Keratinocyte (primary cell): ENCODE measurements at regions not wholly inside any gene's neighbourhood (a gene's known extent, or its start where the extent isn't known, plus 50 kb on each side); places are given as distances from the start of the nearest gene placed in this dataset.

Experiments
- DNase-seq: peaks from one replicate; pipeline ENCODE4 v3.0.0-alpha.2; 2011; ENCODE audit warnings: low read depth, missing footprints, low spot score
- FAIRE-seq: peaks from 2 replicates; lab custom pipeline; 2011; peaks lifted over from hg19 to GRCh38; lab: Jason Lieb, UNC
- H2AFZ ChIP-seq: 2 replicates; pipeline ENCODE4 v1.6.0; 2012; ENCODE audit warnings: low read length, control low read depth, inconsistent platforms; ENCODE audit not compliant: control insufficient read depth
- H3K27ac ChIP-seq: 2 replicates; pipeline ENCODE4 v1.5.1; 2011; ENCODE audit warnings: low read length; ENCODE audit not compliant: control insufficient read depth, insufficient read depth
- H3K27me3 ChIP-seq: 3 replicates; pipeline ENCODE4 v1.6.0; 2011; ENCODE audit warnings: low read length; ENCODE audit not compliant: control insufficient read depth, insufficient read depth; ENCODE audit errors: extremely low read depth
- H3K36me3 ChIP-seq, 2 experiments: 2 replicates in 1 of 2; 3 replicates in 1 of 2; pipeline ENCODE4 v1.5.1; 2011; ENCODE audit warnings: low read length in 2 of 2, mild to moderate bottlenecking in 1 of 2; ENCODE audit not compliant: control insufficient read depth in 2 of 2, insufficient read depth in 2 of 2; ENCODE audit errors: extremely low read depth in 1 of 2
- H3K4me1 ChIP-seq: 3 replicates; pipeline ENCODE4 v1.5.1; 2011; ENCODE audit warnings: low read length; ENCODE audit not compliant: control insufficient read depth, insufficient read depth; ENCODE audit errors: extremely low read depth
- H3K4me2 ChIP-seq: 3 replicates; pipeline ENCODE4 v1.6.0; 2011; ENCODE audit warnings: low read depth, low read length; ENCODE audit not compliant: control insufficient read depth, insufficient read depth; ENCODE audit errors: extremely low read depth
- H3K4me3 ChIP-seq, 3 experiments: fragments of 200-600 bp in 1 of 3; sonication (generic) in 1 of 3; 2 replicates in 2 of 3; 3 replicates in 1 of 3; pipeline ENCODE4 v1.5.1; 2011 to 2016; ENCODE audit warnings: low read length in 3 of 3, mild to moderate bottlenecking in 3 of 3, control low read depth in 2 of 3, inconsistent platforms in 1 of 3, low read depth in 1 of 3, mixed read lengths in 1 of 3, mixed run types in 1 of 3, moderate library complexity in 1 of 3; ENCODE audit not compliant: control insufficient read depth in 2 of 3, insufficient read depth in 2 of 3; ENCODE audit errors: extremely low read depth in 1 of 3
- H3K79me2 ChIP-seq: 2 replicates; pipeline ENCODE4 v1.6.0; 2012; ENCODE audit warnings: low read length; ENCODE audit not compliant: control insufficient read depth, insufficient read depth
- H3K9ac ChIP-seq: 3 replicates; pipeline ENCODE4 v1.6.0; 2011; ENCODE audit warnings: low read length; ENCODE audit not compliant: control insufficient read depth, insufficient read depth; ENCODE audit errors: extremely low read depth
- H3K9me1 ChIP-seq: 3 replicates; pipeline ENCODE4 v1.6.0; 2011; ENCODE audit warnings: low read length; ENCODE audit not compliant: control insufficient read depth, insufficient read depth; ENCODE audit errors: extremely low read depth
- H3K9me3 ChIP-seq: 2 replicates; pipeline ENCODE4 v1.5.1; 2012; ENCODE audit warnings: low read depth, low read length; ENCODE audit not compliant: control insufficient read depth
- H4K20me1 ChIP-seq: 3 replicates; pipeline ENCODE4 v1.6.0; 2011; ENCODE audit warnings: low read length; ENCODE audit not compliant: control insufficient read depth, insufficient read depth; ENCODE audit errors: extremely low read depth
- EZH2 ChIP-seq: IDR thresholded peaks from one replicate; pipeline ENCODE4 v1.6.1; 2012; ENCODE audit warnings: inconsistent platforms, mild to moderate bottlenecking, low read length, moderate library complexity
- dilution Hi-C: fragments of 300-500 bp; cut with MboI; formaldehyde crosslinking; loops from one replicate; pipeline ENCODE4 v1.7.0; 2020; ENCODE audit warnings: low sequenced_read_pairs; ENCODE audit not compliant: extremely low pct_ligation_motif_present
- TF ChIP-seq, protein P1 (sequence below), 3 experiments: IDR thresholded peaks in 1 of 3; conservative IDR thresholded peaks in 1 of 3; optimal IDR thresholded peaks in 1 of 3; 2 replicates in 2 of 3; 3 replicates in 1 of 3; pipeline versions ENCODE3 to v1.5.1; 2011; ENCODE audit warnings: low read length in 3 of 3, mild to moderate bottlenecking in 3 of 3, moderate library complexity in 2 of 3, control low read depth in 1 of 3, inconsistent platforms in 1 of 3; ENCODE audit not compliant: insufficient read depth in 2 of 3; ENCODE audit errors: extremely low read depth in 1 of 3

DNA sequence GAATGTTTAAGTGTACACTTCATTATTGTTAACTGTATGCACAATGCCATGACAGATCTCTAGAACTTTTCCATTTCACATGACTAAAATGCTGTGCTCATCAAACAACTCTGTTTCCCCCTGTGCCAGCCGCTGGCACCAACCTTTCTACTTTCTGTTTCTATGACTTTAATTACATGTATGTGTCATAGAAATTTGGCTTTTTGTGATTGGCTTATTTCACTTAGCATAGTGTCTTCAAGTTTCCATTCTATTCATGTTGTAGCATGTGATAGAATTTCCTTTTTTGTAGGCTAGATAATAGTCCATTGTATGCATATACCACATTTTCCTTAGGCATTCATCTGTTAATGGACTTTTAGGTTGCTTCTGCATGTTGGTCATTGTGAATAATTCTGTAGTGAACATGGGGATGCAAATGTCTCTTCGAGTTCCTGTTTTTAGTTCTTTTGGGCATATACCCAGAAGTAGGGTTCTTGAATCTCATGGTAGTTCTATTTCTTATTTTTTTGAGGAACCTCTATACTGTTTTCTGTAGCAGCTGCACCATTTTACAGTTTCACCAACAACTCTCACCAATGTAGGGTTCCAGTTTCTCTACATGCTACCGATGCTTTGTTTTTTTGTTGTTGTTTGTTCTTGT is 184.4 kb upstream of the DMRT1 start:
- H3K27ac ChIP-seq: peak overlapping the region; percentile 90
- no peak for TF ChIP-seq EZH2
- TF ChIP-seq, protein P1, sequence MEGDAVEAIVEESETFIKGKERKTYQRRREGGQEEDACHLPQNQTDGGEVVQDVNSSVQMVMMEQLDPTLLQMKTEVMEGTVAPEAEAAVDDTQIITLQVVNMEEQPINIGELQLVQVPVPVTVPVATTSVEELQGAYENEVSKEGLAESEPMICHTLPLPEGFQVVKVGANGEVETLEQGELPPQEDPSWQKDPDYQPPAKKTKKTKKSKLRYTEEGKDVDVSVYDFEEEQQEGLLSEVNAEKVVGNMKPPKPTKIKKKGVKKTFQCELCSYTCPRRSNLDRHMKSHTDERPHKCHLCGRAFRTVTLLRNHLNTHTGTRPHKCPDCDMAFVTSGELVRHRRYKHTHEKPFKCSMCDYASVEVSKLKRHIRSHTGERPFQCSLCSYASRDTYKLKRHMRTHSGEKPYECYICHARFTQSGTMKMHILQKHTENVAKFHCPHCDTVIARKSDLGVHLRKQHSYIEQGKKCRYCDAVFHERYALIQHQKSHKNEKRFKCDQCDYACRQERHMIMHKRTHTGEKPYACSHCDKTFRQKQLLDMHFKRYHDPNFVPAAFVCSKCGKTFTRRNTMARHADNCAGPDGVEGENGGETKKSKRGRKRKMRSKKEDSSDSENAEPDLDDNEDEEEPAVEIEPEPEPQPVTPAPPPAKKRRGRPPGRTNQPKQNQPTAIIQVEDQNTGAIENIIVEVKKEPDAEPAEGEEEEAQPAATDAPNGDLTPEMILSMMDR (optimal IDR thresholded peaks at IDR 0.05 in 1 of 3, IDR thresholded peaks at IDR 0.05 in 1 of 3, conservative IDR thresholded peaks at IDR 0.05 in 1 of 3; ENCODE audit: extremely low read depth in 1 of 3, insufficient read depth in 2 of 3, low read length in 3 of 3): no peak

DNA sequence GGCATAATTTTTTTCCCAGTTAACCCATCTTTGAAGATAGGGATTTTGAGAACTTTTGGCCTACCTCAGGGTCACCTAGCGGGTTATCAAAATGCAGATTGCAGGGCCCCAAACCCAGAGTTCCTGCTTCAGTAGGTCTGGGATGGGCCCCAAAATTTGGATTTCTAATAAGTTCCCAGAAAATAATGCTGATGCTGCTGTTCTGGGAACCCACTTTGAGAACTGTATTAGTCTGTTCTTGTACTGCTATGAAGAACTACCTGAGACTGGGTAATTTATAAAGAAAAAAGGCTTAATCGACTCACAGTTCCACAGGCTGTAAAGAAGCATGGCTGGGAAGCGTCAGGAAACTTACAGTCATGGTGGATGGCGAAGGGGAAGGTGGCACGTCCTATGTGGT is 182.2 kb upstream of the DMRT1 start:
- Histone ChIP-seq H3K36me3 (no peaks in the 10 kb centered on the region), H2AFZ (no peak overlapping the region), H3K27me3 (no peaks in the 10 kb centered on the region), H3K4me2 (no peak overlapping the region), H3K9me3 (no peaks in the 10 kb centered on the region), H3K79me2 (no peaks in the 10 kb centered on the region), H3K27ac (no peak overlapping the region), H3K9ac (no peak overlapping the region), H4K20me1 (no peaks in the 10 kb centered on the region), H3K4me1 (peaks cover 19% of the 10 kb centered on the region), H3K4me3 (no peak overlapping the region), H3K9me1 (no peaks in the 10 kb centered on the region)
- FAIRE-seq (no peak), DNase-seq (no peak)
- dilution Hi-C loops: no loop called here
- TF ChIP-seq, protein P1 (optimal IDR thresholded peaks at IDR 0.05 in 1 of 3, IDR thresholded peaks at IDR 0.05 in 1 of 3, conservative IDR thresholded peaks at IDR 0.05 in 1 of 3; ENCODE audit: extremely low read depth in 1 of 3, insufficient read depth in 2 of 3, low read length in 3 of 3): no peak
- TF ChIP-seq EZH2: no peak

More for the DNA sequence above, 184.4 kb upstream of the DMRT1 start:
- Histone ChIP-seq H3K9me3 (no peaks in the 10 kb centered on the region), H3K4me3 (no peak overlapping the region), H4K20me1 (no peaks in the 10 kb centered on the region), H3K9ac (no peak overlapping the region), H3K27me3 (no peaks in the 10 kb centered on the region), H3K36me3 (no peaks in the 10 kb centered on the region), H3K79me2 (no peaks in the 10 kb centered on the region), H3K4me2 (peak overlapping the region; percentile 72), H2AFZ (no peak overlapping the region), H3K4me1 (peaks cover 19% of the 10 kb centered on the region), H3K9me1 (no peaks in the 10 kb centered on the region)
- FAIRE-seq (peak; percentile 80), DNase-seq (peak; percentile 78)
- dilution Hi-C loops: no loop called here
